Calu3 (cell line): ENCODE measurements at regions not wholly inside any gene's neighbourhood (a gene's known extent, or its start where the extent isn't known, plus 50 kb on each side); places are given as distances from the start of the nearest gene placed in this dataset.

Source experiments
- BruUV-seq: library from RNA; stranded (reverse); fragments of 400-500 nt; replicated peaks from 2 replicates; lab custom pipeline; 2021; lab: Mats Ljungman, UMichigan
- CTCF ChIA-PET: fragments of 300-600 bp; sonication (Branson Sonifier 250); formaldehyde crosslinking; loops from one replicate; lab custom pipeline; 2022; ENCODE audit warnings: antibody characterized with exemption; lab: Charles Lee
- DNase-seq: peaks from one replicate; pipeline ENCODE4 v3.0.0; 2022
- H3K27ac Mint-ChIP-seq: one replicate; pipeline ENCODE4 v1.8.0; 2022; ENCODE audit warnings: mixed read lengths; ENCODE audit not compliant: unreplicated experiment
- H3K27me3 Mint-ChIP-seq: one replicate; pipeline ENCODE4 v1.8.0; 2022; ENCODE audit warnings: mixed read lengths; ENCODE audit not compliant: unreplicated experiment
- H3K36me3 Mint-ChIP-seq: one replicate; pipeline ENCODE4 v1.8.0; 2022; ENCODE audit warnings: mild to moderate bottlenecking, moderate library complexity, mixed read lengths; ENCODE audit not compliant: insufficient read depth, unreplicated experiment
- H3K4me1 Mint-ChIP-seq: one replicate; pipeline ENCODE4 v1.8.0; 2022; ENCODE audit warnings: mild to moderate bottlenecking, low read depth, mixed read lengths; ENCODE audit not compliant: unreplicated experiment
- H3K4me3 Mint-ChIP-seq: one replicate; pipeline ENCODE4 v1.8.0; 2022; ENCODE audit warnings: mild to moderate bottlenecking, low read depth, moderate library complexity, mixed read lengths; ENCODE audit not compliant: unreplicated experiment
- H3K9me3 Mint-ChIP-seq: one replicate; pipeline ENCODE4 v1.8.0; 2022; ENCODE audit warnings: low read depth, mixed read lengths; ENCODE audit not compliant: unreplicated experiment
- CTCF ChIP-seq: fragments of 200-600 bp; IDR thresholded peaks from one replicate; pipeline ENCODE4 v1.8.0; 2022; ENCODE audit warnings: antibody characterized with exemption; ENCODE audit not compliant: unreplicated experiment
- intact Hi-C: fragments of 100-400 bp; cut with micrococcal nuclease; formaldehyde crosslinking; loops from one replicate; pipeline ENCODE4 v1.10.0; 2022; ENCODE audit not compliant: unreplicated experiment

GRCh38 chr4:28723371-28723770 is 1862.7 kb downstream of the STIM2 start:
- no peak for DNase-seq
- H3K27me3 Mint-ChIP-seq = no peaks in the 10 kb centered on the region
- H3K4me3 Mint-ChIP-seq = no peak overlapping the region
- H3K27ac Mint-ChIP-seq = no peak overlapping the region
- no peaks in the 10 kb centered on the region for H3K4me1 Mint-ChIP-seq
- TF ChIP-seq CTCF = no peak
- intact Hi-C loops = no loop called here
- BruUV-seq = no TSS peak
- no peaks in the 10 kb centered on the region for H3K36me3 Mint-ChIP-seq
- peaks cover 3% of the 10 kb centered on the region for H3K9me3 Mint-ChIP-seq
- CTCF ChIA-PET = no interaction called here

- no peak for DNase-seq
- TF ChIP-seq CTCF = no peak
- H3K27me3 Mint-ChIP-seq = no peaks in the 10 kb centered on the region
- H3K4me1 Mint-ChIP-seq = no peaks in the 10 kb centered on the region
- H3K27ac Mint-ChIP-seq = no peak overlapping the region
- peaks cover 3% of the 10 kb centered on the region for H3K9me3 Mint-ChIP-seq
- CTCF ChIA-PET = no interaction called here
- H3K36me3 Mint-ChIP-seq = no peaks in the 10 kb centered on the region
- intact Hi-C loops = no loop called here
- no peak overlapping the region for H3K4me3 Mint-ChIP-seq
- BruUV-seq = no TSS peak
Measured at GRCh38 chr4:28724239-28724638, 1863.6 kb downstream of the STIM2 start.

- no peaks in the 10 kb centered on the region for H3K36me3 Mint-ChIP-seq
- H3K4me1 Mint-ChIP-seq = no peaks in the 10 kb centered on the region
- no peak overlapping the region for H3K27ac Mint-ChIP-seq
- no peaks in the 10 kb centered on the region for H3K27me3 Mint-ChIP-seq
- TF ChIP-seq CTCF = no peak
- no peak overlapping the region for H3K4me3 Mint-ChIP-seq
- peaks cover 4% of the 10 kb centered on the region for H3K9me3 Mint-ChIP-seq
- intact Hi-C loops = no loop called here
- CTCF ChIA-PET = no interaction called here
- no peak for DNase-seq
- no TSS peak for BruUV-seq
Measured at GRCh38 chr4:28730304-28730703, 1869.7 kb downstream of the STIM2 start.

- CTCF ChIA-PET = no interaction called here
- no peaks in the 10 kb centered on the region for H3K36me3 Mint-ChIP-seq
- intact Hi-C loops = no loop called here
- H3K4me1 Mint-ChIP-seq = no peaks in the 10 kb centered on the region
- no peak for TF ChIP-seq CTCF
- H3K4me3 Mint-ChIP-seq = no peak overlapping the region
- H3K27ac Mint-ChIP-seq = no peak overlapping the region
- H3K27me3 Mint-ChIP-seq = no peaks in the 10 kb centered on the region
- DNase-seq = no peak
- peaks cover 5% of the 10 kb centered on the region for H3K9me3 Mint-ChIP-seq
- BruUV-seq = no TSS peak
Measured at GRCh38 chr4:28744066-28744465, 1883.4 kb downstream of the STIM2 start.
